HG03520 (cell line): ENCODE measurements at regions not wholly inside any gene's neighbourhood (a gene's known extent, or its start where the extent isn't known, plus 50 kb on each side); places are given as distances from the start of the nearest gene placed in this dataset.
"Not testable (repeated sequence)": the region's sequence is repeated elsewhere in the genome, so short reads cannot be mapped to it uniquely, and the experiment has no call there.

ENCODE experiments used
- ATAC-seq: cut with Tn5 transposase; IDR thresholded peaks from one replicate; pipeline ENCODE4 v1.9.1; 2021; ENCODE audit warnings: mild to moderate bottlenecking, moderate library complexity; ENCODE audit not compliant: unreplicated experiment

DNA sequence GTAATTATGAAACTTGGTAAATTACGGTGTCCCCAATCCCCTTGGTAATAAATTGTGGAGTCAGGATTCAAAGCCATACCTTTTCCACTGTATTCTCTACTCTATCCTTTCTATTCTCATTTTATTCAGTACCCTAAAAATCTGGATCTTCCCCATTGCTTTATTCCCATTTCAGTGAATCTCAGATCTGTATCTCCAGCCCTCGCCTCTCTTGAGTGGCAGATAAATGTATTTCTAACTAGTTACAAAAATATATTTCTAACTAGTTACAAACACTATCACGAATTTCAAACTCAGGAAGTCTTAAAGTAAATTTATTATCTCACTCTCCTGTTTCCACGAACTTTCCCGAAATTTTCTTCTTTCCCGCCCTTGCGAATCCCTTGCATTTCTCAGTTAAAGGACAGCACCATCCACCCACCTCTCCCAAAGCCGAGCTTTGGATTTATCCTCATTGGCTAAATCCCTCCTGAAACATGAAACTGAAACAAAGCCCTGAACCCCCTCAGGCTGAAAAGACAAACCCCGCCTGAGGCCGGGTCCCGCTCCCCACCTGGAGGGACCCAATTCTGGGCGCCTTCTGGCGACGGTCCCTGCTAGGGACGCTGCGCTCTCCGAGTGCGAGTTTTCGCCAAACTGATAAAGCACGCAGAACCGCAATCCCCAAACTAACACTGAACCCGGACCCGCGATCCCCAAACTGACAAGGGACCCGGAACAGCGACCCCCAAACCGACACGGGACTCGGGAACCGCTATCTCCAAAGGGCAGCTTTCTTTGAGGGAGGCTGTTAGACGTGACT lies 164.3 kb upstream of the PABPC3 start:
- no peak for ATAC-seq

DNA sequence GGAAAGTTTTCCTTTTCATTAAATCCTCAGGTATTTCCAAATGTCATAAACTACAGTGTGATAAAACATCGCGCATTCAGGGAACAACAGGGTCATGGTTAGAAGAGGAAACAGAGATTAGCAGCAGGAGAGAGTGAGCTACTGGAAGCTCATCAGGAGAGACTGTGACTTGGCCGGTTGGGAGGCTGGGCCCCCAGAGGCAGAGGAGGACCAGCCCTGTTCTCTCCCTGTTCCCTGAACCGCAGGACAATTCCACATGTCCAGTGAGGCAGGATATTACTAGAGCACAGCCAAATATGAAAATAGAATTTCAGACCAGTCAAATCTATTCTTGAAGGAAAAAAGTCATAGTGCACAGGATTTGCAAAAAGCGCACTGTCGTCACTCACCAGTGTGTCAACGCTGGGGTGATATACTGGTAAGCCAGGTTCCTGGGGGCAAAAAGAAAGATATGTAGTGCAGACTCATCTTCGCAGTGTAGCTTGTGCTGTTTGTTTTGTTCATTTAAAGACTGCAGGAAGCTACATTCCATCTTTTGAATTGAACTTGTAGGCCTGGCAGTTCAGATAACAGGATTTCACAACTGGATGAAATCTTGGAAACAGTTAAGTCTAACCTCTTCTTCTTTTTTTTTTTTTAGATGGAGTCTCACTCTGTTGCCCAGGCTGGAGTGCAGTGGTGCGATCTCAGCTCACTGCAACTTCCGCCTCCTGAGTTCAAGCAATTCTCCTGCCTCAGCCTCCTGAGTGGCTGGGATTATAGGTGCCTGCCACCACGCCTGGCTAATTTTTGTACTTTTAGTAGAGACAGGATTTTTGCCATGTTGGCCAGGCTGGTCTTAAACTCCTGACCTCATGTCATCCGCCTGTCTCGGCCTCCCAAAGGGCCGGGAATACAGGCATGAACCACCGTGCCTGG lies 162.6 kb upstream of the PABPC3 start:
- not testable (repeated sequence) for ATAC-seq

GRCh38 chr13:24934024-24934385 lies 161.9 kb upstream of the PABPC3 start:
- not testable (repeated sequence) for ATAC-seq

DNA sequence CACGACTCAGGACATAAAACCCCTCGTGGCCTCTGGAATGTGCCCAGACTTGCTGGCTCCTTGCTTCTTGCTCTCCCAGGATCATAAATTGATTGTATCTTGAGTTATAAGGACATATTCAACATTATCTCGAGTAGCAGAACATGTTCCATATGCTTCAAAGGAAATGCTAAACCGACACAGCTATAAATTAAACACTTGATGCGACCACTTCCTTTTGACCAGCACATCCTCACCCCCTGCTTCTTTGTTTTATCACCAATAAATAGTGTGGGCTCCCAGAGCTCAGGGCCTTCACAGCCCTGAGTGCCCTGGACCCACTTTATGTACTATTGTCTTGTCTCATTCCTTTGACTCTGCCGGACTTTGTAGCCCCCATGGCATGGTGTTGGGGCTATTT lies 157.0 kb upstream of the PABPC3 start:
- no peak for ATAC-seq

GRCh38 chr13:24941023-24941713 lies 154.8 kb upstream of the PABPC3 start:
- not testable (repeated sequence) for ATAC-seq

GRCh38 chr13:24943136-24943535 lies 152.8 kb upstream of the PABPC3 start:
- no peak for ATAC-seq

DNA sequence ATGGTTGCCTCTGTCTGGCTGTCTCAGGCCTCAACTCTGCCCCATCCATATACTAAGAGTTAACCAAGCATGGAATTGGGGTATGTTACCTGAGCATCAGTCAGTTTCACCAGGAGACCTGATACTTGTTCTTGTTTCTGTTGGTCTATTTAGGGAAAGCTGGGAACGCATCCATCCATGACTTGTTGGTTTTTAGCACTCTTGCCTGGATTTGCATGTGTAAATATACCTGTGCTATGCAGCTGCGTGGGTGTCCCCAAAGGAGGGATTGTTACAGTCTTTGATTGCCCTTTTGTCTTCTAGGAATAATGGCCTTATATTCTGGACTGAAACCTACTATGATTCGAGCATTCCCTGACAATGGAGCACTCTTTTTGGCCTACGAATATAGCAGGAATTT lies 151.9 kb upstream of the PABPC3 start:
- not testable (repeated sequence) for ATAC-seq

- ATAC-seq: not testable (repeated sequence)
These were observed 147.0 kb upstream of the PABPC3 start for GRCh38 chr13:24948977-24949376.

DNA sequence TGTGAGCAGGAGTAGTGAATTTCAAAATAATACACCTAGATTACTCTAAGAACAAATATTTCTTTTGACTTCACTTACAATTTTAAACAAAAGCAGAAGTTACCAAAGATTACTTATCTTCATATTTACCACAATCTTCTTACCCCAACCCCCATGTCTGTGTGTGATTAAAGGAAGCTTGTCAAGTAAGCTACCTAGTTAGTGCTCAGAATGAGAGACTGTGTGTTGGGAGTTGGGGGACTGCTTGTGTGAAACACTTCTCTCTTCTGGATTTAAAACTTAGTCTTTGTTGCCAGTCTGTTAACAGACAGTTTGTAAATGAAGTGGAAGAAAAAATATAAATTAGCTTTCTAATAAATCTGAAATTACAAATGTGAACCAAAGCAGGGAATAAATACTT lies 145.3 kb upstream of the PABPC3 start:
- ATAC-seq: not testable (repeated sequence)

DNA sequence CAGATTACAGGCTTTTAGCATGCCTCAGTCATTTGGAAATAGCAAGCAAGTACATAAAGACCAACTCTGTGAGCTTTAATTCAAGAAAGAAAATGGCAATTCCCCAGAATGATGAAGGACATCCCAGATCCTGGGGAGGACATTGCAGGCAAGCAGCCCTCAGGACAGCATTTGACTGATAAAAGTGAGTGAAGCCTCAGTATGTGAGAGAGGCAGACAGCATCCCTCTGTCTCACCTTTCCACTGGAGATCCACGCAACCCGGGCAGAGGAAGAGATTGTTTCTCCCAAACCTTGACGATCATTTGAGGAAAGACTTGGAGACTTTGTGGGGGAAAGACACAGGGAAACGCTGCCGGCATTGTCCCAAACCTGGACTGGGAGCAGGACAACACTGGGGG lies 128.0 kb upstream of the PABPC3 start:
- not testable (repeated sequence) for ATAC-seq

DNA sequence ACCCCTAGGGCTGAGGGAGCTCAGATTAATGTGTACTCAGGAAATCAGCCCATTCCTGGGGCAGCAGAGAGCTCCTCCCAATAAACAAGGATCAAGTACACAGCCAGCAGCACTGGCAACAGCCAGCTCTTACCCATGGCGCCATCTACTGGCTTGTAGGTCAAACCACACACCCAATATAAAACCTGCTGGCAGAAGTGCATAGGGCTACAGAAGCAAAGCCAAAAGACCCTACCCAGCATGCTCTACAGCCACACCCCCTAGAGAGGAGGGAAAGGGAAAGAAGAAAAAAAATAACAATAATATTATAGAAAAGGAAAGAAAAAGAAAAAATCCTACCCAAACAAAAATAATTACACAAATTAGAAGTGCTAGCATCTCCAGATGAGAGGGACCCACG lies 127.5 kb upstream of the PABPC3 start:
- not testable (repeated sequence) for ATAC-seq

GRCh38 chr13:24973102-24973501 lies 122.8 kb upstream of the PABPC3 start:
- not testable (repeated sequence) for ATAC-seq

GRCh38 chr13:24981181-24981803 lies 114.6 kb upstream of the PABPC3 start:
- not testable (repeated sequence) for ATAC-seq

DNA sequence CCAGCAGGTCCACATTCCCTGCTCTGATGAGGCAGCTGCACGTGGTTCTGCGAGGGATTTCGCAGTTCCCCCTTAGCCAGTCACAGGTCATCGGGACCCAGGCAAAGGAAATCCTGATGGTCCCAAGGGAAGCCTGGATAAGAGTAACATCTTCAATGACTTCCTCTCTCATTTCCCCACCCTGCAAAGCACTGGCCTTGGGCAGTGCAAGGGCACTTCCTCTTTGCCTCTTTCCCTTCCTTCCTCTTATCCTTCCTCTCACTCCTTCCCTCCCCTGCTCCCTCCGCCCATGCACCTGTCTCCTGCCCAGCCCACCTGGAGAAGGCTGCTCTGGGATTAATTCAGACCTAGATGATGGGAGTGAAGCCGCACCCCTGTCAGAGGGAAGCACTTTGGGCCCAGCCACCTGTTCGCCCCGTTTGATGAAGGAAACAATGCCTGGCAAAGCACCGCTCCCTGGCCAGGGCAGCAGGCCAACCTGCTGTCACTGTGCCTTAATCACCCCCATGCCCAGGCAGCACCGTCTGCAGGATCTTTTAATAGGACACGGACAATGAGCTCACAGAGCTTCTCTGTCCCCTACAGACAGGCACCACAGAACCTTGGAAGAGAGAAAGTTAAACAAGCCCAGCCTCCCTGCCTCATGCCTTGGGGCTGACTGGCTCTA lies 113.5 kb upstream of the PABPC3 start:
- no peak for ATAC-seq

DNA sequence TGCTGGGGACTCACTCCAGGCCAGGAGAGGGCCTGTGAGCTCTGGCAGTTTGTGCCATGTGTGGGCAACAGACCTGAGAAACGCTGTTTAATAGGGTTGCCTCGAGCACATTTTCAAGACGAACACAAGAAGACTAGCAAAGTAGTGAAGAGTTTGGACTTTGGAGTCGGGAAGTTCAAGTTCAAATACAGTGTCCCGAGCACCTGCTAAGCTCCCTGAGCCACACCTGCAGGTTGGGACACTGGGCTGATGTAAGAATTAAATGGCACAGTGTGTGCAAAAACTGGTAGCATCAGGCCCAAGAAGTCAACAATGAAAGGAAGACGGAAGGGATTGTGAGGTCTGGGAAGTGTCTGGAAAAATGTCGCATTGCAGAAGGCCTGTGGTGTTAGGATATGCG lies 112.8 kb upstream of the PABPC3 start:
- no peak for ATAC-seq

GRCh38 chr13:24984134-24984533 lies 111.8 kb upstream of the PABPC3 start:
- no peak for ATAC-seq

- no peak for ATAC-seq
These were observed 110.8 kb upstream of the PABPC3 start for GRCh38 chr13:24985107-24985506.

DNA sequence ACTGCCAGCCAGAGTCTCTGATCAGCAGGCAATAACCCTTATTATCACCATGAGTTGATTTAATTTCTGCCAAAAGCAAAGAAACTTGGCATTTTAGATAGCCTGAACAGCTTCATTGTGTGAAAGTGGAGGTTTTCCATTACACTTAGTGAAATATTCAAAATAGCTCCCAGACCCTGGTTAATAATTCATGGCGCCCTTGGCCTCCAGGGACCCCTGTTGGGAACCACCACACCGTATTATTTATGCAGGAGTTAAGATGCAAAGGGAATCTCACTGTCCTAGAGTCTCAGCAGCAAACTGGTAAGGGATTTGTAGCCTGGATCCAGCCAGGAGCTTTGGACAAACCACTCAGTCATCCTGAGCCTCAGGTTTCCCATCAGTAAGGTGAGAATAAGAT lies 110.0 kb upstream of the PABPC3 start:
- ATAC-seq: no peak

DNA sequence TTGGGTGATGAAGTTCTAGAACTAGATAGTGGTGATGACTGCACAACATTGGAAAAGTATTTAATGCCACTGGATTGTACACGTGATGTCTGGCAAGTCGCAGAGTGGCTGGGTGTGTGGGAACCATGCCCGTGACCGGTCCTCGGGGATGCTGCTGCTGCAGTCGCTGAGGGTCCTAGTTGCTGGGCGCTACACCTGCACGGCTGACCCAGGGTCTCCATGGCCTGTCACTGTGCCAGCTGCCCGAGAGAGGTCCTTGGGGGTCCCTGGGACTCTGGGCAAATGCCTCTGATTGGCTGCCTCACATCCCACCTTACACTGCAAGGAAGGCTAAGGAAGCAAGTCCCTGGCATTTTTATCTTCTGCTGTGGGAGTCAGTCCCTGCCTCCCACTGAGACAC lies 109.1 kb upstream of the PABPC3 start:
- no peak for ATAC-seq

DNA sequence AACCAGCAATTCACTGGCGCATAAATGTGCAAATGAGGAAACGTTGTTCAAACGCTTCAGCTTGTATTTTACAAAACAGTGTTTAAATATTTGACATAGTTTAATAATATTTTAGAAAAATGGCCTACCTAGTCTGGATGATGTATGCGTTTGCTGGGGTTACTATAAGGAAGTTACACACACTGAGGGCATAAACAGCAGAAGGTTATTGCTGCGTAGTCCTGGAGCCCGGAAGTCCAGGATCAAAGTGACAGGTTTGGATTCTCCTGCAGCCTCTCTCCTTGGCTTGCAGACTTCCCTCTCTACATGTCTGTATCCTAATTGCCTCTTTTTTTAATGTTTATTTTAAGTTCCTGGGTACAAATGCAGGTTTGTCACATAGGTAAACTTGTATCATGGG lies 106.0 kb upstream of the PABPC3 start:
- ATAC-seq: not testable (repeated sequence)
